HepG2 (cell line): ENCODE measurements at regions not wholly inside any gene's neighbourhood (a gene's known extent, or its start where the extent isn't known, plus 50 kb on each side); places are given as distances from the start of the nearest gene placed in this dataset.

ENCODE experiments used
- ATAC-seq: fragments of 200-7000 bp; cut with Tn5 transposase; 3 replicates; pipeline ENCODE4 v1.9.1; 2020; ENCODE audit warnings: mild to moderate bottlenecking, moderate library complexity
- BruUV-seq: library from RNA; stranded (reverse); fragments of 400-500 nt; replicated peaks from 2 replicates; lab custom pipeline; 2021; lab: Mats Ljungman, UMichigan
- CTCF ChIA-PET: fragments of 300-600 bp; formaldehyde crosslinking; extraction: SDS; loops from one replicate; lab custom pipeline; 2021; ENCODE audit warnings: low total read pairs, inconsistent platforms, low intra/inter-chr PET ratio; lab: Yijun Ruan, JAX
- POLR2A ChIA-PET: fragments of 350-600 bp; sonication (Branson Sonifier 250); formaldehyde crosslinking; loops from one replicate; lab custom pipeline; 2020; ENCODE audit warnings: antibody characterized with exemption, inconsistent platforms; lab: Yijun Ruan, JAX
- DNase-seq: peaks from one replicate; pipeline ENCODE4 v3.0.0-alpha.2; 2015; ENCODE audit warnings: low spot score
- FAIRE-seq: peaks from 3 replicates; lab custom pipeline; 2011; peaks lifted over from hg19 to GRCh38; lab: Jason Lieb, UNC
- H2AFZ ChIP-seq: one replicate; pipeline ENCODE4 v1.6.1; 2011; ENCODE audit warnings: low read length, inconsistent platforms
- H3K27ac ChIP-seq: fragments of 300-600 bp; 3 replicates; pipeline ENCODE4 v1.8.0; 2011; ENCODE audit warnings: mixed run types, mild to moderate bottlenecking, mixed read lengths, low read length, inconsistent platforms; ENCODE audit not compliant: insufficient read depth; ENCODE audit errors: extremely low read length
- H3K27me3 ChIP-seq, 2 experiments: fragments of 200-600 bp in 1 of 2; 2 replicates in 1 of 2; 3 replicates in 1 of 2; pipeline versions ENCODE4 v1.6.0 to v1.8.0; 2011; ENCODE audit warnings: low read length in 2 of 2, mild to moderate bottlenecking in 2 of 2, moderate library complexity in 2 of 2, inconsistent platforms in 1 of 2; ENCODE audit not compliant: insufficient read depth in 2 of 2, control insufficient read depth in 1 of 2
- H3K36me3 ChIP-seq, 2 experiments: fragments of 200-600 bp in 1 of 2; replicated peaks in 1 of 2; 2 replicates in 1 of 2; 3 replicates in 1 of 2; pipeline versions ENCODE4 v1.5.1 to v1.8.0; 2011; ENCODE audit warnings: low read length in 2 of 2, inconsistent platforms in 1 of 2; ENCODE audit not compliant: insufficient read depth in 2 of 2, control insufficient read depth in 1 of 2
- H3K4me1 ChIP-seq: 2 replicates; pipeline ENCODE4 v1.5.1; 2012; ENCODE audit warnings: low read length, inconsistent platforms; ENCODE audit not compliant: insufficient read depth
- H3K4me2 ChIP-seq: 2 replicates; pipeline ENCODE4 v1.6.0; 2011; ENCODE audit warnings: low read depth, low read length, inconsistent platforms
- H3K4me3 ChIP-seq, 3 experiments: fragments of 200-600 bp in 1 of 3; sonication (generic), shearing (Covaris generic) in 1 of 3; replicated peaks in 1 of 3; 2 replicates each; pipeline ENCODE4 v1.5.1; 2011 to 2016; ENCODE audit warnings: low read length in 3 of 3, inconsistent platforms in 2 of 3, low read depth in 2 of 3, mild to moderate bottlenecking in 2 of 3, control low read depth in 1 of 3, mixed read lengths in 1 of 3; ENCODE audit not compliant: insufficient read depth in 1 of 3
- H3K79me2 ChIP-seq: one replicate; pipeline ENCODE4 v1.6.1; 2011; ENCODE audit warnings: low read length, inconsistent platforms; ENCODE audit not compliant: insufficient read depth
- H3K9ac ChIP-seq: 2 replicates; pipeline ENCODE4 v1.6.0; 2011; ENCODE audit warnings: mild to moderate bottlenecking, low read depth, low read length, inconsistent platforms; ENCODE audit not compliant: insufficient read depth
- H3K9me3 ChIP-seq: 2 replicates; pipeline ENCODE4 v1.5.1; 2012; ENCODE audit warnings: mild to moderate bottlenecking, low read length
- H4K20me1 ChIP-seq: 2 replicates; pipeline ENCODE4 v1.6.0; 2011; ENCODE audit warnings: inconsistent platforms, mild to moderate bottlenecking, low read length, moderate library complexity; ENCODE audit not compliant: insufficient read depth
- ATRX ChIP-seq: sonication (generic); formaldehyde crosslinking; IDR thresholded peaks from 2 replicates; pipeline ENCODE4 v1.4.0; 2020; ENCODE audit warnings: missing genetic modification reagents, borderline replicate concordance
- BHLHE40 ChIP-seq: IDR thresholded peaks from 2 replicates; pipeline ENCODE4 v1.6.1; 2011; ENCODE audit warnings: low read length, improper control_type of control experiment
- HOXA3 ChIP-seq: sonication (generic); formaldehyde crosslinking; IDR thresholded peaks from 2 replicates; pipeline ENCODE4 v1.5.0; 2020; ENCODE audit warnings: missing genetic modification reagents
- KAT8 ChIP-seq: IDR thresholded peaks from 2 replicates; pipeline ENCODE4 v1.6.1; 2016; ENCODE audit warnings: missing genetic modification reagents, missing compliant biosample characterization
- LCORL ChIP-seq, 2 experiments: fragments of 450-650 bp in 1 of 2; sonication (generic) in 1 of 2; formaldehyde crosslinking in 1 of 2; IDR thresholded peaks; 2 replicates each; pipeline versions ENCODE4 v1.5.0 to v1.6.1; 2017 to 2020; ENCODE audit warnings: antibody characterized with exemption in 1 of 2, missing genetic modification reagents in 1 of 2
- PPARG ChIP-seq: conservative IDR thresholded peaks from 2 replicates; pipeline ENCODE4 v1.6.1; 2016; ENCODE audit warnings: missing biosample characterization, missing genetic modification reagents
- ZNF101 ChIP-seq: sonication (generic); formaldehyde crosslinking; IDR thresholded peaks from 2 replicates; pipeline ENCODE4 v1.4.0; 2020; ENCODE audit warnings: mild to moderate bottlenecking, low read depth, missing genetic modification reagents, borderline replicate concordance
- ZNF263 ChIP-seq: sonication (generic); formaldehyde crosslinking; IDR thresholded peaks from 2 replicates; pipeline ENCODE4 v1.4.0; 2020; ENCODE audit warnings: missing genetic modification reagents
- WGBS: methylation state at CpG from one replicate; pipeline ENCODE4 v1.1.6; 2017; ENCODE audit warnings: low lambda C conversion rate; 5-methylcytosine and 5-hydroxymethylcytosine counted together
- in situ Hi-C: cut with HindIII; loops from 2 replicates; pipeline ENCODE4 v1.10.0; 2017; ENCODE audit warnings: low pct_unique_long_range_greater_than_20kb; ENCODE audit not compliant: extremely low pct_ligation_motif_present
- intact Hi-C: fragments of 100-400 bp; cut with micrococcal nuclease; formaldehyde crosslinking; loops from one replicate; pipeline ENCODE4 v1.10.0; 2022; ENCODE audit not compliant: unreplicated experiment
- TF ChIP-seq, protein P1 (sequence below): sonication (generic); formaldehyde crosslinking; IDR thresholded peaks from 2 replicates; pipeline ENCODE4 v1.4.0; 2020; ENCODE audit warnings: missing genetic modification reagents
- TF ChIP-seq, protein P2 (sequence below): sonication (generic); formaldehyde crosslinking; IDR thresholded peaks from 2 replicates; pipeline ENCODE4 v1.4.0; 2020; ENCODE audit warnings: missing genetic modification reagents
- TF ChIP-seq, protein P3 (sequence below): IDR thresholded peaks from 2 replicates; pipeline ENCODE4 v1.6.1; 2012; ENCODE audit warnings: inconsistent platforms

GRCh38 chr2:239816576-239817467, 208.3 kb downstream of the NDUFA10 start:
- TF ChIP-seq ATRX (CRISPR knock-in tag) = no peak
- peak; percentile 37; the same call in 1 of the 2 replicates for TF ChIP-seq ZNF263 (CRISPR knock-in tag)
- TF ChIP-seq, protein P1, sequence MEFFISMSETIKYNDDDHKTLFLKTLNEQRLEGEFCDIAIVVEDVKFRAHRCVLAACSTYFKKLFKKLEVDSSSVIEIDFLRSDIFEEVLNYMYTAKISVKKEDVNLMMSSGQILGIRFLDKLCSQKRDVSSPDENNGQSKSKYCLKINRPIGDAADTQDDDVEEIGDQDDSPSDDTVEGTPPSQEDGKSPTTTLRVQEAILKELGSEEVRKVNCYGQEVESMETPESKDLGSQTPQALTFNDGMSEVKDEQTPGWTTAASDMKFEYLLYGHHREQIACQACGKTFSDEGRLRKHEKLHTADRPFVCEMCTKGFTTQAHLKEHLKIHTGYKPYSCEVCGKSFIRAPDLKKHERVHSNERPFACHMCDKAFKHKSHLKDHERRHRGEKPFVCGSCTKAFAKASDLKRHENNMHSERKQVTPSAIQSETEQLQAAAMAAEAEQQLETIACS (CRISPR knock-in tag) = no peak
- no peak for TF ChIP-seq HOXA3 (CRISPR knock-in tag)
- no peak overlapping the region for H3K4me2 ChIP-seq
- ATAC-seq = no peak
- intact Hi-C loops = no loop called here
- no peak for FAIRE-seq
- DNase-seq = no peak
- peaks cover 11% of the 10 kb centered on the region; the same call in 1 of the 2 replicates for H3K4me1 ChIP-seq
- H3K27me3 ChIP-seq = peaks cover 17 to 37% of the 10 kb centered on the region in 2 experiments; a peak in 4 of 5 replicates
- 43% methylated on average over 14 of the region's 17 CpGs for WGBS
- no peaks in the 10 kb centered on the region for H4K20me1 ChIP-seq
- CTCF ChIA-PET = no interaction called here
- H3K36me3 ChIP-seq = no peaks in the 10 kb centered on the region
- H3K9me3 ChIP-seq = no peaks in the 10 kb centered on the region
- no TSS peak for BruUV-seq
- H3K27ac ChIP-seq = no peak overlapping the region
- H3K79me2 ChIP-seq = no peaks in the 10 kb centered on the region
- no peak overlapping the region for H3K9ac ChIP-seq
- in situ Hi-C loops = no loop called here
- no peak overlapping the region for H3K4me3 ChIP-seq
- POLR2A ChIA-PET = no interaction called here
- no peak overlapping the region for H2AFZ ChIP-seq

DNA sequence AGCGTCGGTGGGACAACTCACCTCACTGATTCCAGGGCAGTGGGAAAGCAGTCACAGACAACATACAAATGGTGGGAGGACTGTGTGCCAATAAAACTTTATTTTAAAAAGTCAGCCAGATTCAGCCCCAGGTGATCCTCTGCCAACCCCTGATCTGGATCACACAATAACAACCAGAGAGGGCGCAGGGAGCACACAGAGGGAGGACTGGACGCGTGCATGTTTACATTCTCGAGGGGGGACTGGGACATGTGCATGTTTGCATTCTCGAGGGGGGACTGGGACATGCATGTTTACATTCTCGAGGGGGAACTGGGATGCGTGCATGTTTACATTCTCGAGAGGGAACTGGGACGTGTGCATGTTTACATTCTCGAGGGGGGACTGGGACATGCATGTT, 209.5 kb downstream of the NDUFA10 start:
- 44% methylated on average over 7 of the region's 12 CpGs for WGBS
- Histone ChIP-seq H3K4me3 (no peak overlapping the region), H2AFZ (no peak overlapping the region), H4K20me1 (no peaks in the 10 kb centered on the region), H3K27me3 (peaks cover 10 to 37% of the 10 kb centered on the region in 2 experiments; a peak in 4 of 5 replicates), H3K4me1 (peaks cover 11% of the 10 kb centered on the region; the same call in 1 of the 2 replicates), H3K79me2 (no peaks in the 10 kb centered on the region), H3K9me3 (no peaks in the 10 kb centered on the region), H3K4me2 (peak overlapping the region; percentile 12; the same call in 1 of the 2 replicates), H3K9ac (no peak overlapping the region), H3K27ac (no peak overlapping the region), H3K36me3 (no peaks in the 10 kb centered on the region)
- in situ Hi-C loops = no loop called here
- intact Hi-C loops = no loop called here
- ChIA-PET CTCF (no interaction called here), POLR2A (no interaction called here)
- ATAC-seq (no peak), FAIRE-seq (no peak), DNase-seq (no peak)
- no TSS peak for BruUV-seq
- TF ChIP-seq ZNF101 (CRISPR knock-in tag) = no peak
- TF ChIP-seq, protein P2, sequence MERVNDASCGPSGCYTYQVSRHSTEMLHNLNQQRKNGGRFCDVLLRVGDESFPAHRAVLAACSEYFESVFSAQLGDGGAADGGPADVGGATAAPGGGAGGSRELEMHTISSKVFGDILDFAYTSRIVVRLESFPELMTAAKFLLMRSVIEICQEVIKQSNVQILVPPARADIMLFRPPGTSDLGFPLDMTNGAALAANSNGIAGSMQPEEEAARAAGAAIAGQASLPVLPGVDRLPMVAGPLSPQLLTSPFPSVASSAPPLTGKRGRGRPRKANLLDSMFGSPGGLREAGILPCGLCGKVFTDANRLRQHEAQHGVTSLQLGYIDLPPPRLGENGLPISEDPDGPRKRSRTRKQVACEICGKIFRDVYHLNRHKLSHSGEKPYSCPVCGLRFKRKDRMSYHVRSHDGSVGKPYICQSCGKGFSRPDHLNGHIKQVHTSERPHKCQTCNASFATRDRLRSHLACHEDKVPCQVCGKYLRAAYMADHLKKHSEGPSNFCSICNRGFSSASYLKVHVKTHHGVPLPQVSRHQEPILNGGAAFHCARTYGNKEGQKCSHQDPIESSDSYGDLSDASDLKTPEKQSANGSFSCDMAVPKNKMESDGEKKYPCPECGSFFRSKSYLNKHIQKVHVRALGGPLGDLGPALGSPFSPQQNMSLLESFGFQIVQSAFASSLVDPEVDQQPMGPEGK = peak; percentile 55; the same call in 1 of the 2 replicates
- no peak for TF ChIP-seq KAT8
- 0 out of 2 replicates have a peak, but pooled peaks have one; percentile 32 for TF ChIP-seq BHLHE40
- no peak for TF ChIP-seq LCORL (IDR thresholded peaks at IDR 0.05)
- no peak for TF ChIP-seq LCORL (CRISPR knock-in tag; IDR thresholded peaks at IDR 0.05)
- TF ChIP-seq, protein P3, sequence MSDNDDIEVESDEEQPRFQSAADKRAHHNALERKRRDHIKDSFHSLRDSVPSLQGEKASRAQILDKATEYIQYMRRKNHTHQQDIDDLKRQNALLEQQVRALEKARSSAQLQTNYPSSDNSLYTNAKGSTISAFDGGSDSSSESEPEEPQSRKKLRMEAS = 0 out of 2 replicates have a peak, but pooled peaks have one; percentile 29
- TF ChIP-seq PPARG (CRISPR knock-in tag) = no peak
